ENCODE measurements at regions not wholly inside any gene's neighbourhood (a gene's known extent, or its start where the extent isn't known, plus 50 kb on each side); places are given as distances from the start of the nearest gene placed in this dataset.

- TF ChIP-seq, protein P1, sequence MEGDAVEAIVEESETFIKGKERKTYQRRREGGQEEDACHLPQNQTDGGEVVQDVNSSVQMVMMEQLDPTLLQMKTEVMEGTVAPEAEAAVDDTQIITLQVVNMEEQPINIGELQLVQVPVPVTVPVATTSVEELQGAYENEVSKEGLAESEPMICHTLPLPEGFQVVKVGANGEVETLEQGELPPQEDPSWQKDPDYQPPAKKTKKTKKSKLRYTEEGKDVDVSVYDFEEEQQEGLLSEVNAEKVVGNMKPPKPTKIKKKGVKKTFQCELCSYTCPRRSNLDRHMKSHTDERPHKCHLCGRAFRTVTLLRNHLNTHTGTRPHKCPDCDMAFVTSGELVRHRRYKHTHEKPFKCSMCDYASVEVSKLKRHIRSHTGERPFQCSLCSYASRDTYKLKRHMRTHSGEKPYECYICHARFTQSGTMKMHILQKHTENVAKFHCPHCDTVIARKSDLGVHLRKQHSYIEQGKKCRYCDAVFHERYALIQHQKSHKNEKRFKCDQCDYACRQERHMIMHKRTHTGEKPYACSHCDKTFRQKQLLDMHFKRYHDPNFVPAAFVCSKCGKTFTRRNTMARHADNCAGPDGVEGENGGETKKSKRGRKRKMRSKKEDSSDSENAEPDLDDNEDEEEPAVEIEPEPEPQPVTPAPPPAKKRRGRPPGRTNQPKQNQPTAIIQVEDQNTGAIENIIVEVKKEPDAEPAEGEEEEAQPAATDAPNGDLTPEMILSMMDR (IDR thresholded peaks at IDR 0.05; ENCODE audit: unreplicated experiment) = no peak
- H3K4me3 Mint-ChIP-seq (ENCODE audit: unreplicated experiment) = no peak overlapping the region
- intact Hi-C loops (cut with micrococcal nuclease) = no loop called here
- H3K27ac Mint-ChIP-seq (ENCODE audit: low read depth, unreplicated experiment) = no peak overlapping the region
- no peak for DNase-seq (ENCODE audit: unreplicated experiment)
- ChIA-PET CTCF (interaction anchor here (0.7 kb wide), 1 partner anchor 8 kb away, joined by 3 read pairs; no protein-coding TSS in a partner anchor), POLR2A (interaction anchor here (0.6 to 0.7 kb wide), 2 partner anchors 18 to 224 kb away, joined by 3 read pairs; no protein-coding TSS in a partner anchor)
- no peaks in the 10 kb centered on the region for H3K9me3 Mint-ChIP-seq (ENCODE audit: unreplicated experiment)
- H3K36me3 Mint-ChIP-seq (ENCODE audit: insufficient read depth, unreplicated experiment) = no peaks in the 10 kb centered on the region
- peaks cover 8% of the 10 kb centered on the region for H3K4me1 Mint-ChIP-seq (ENCODE audit: insufficient read depth, unreplicated experiment)
- no TSS peak for BruUV-seq (replicated peaks)
- no peaks in the 10 kb centered on the region for H3K27me3 Mint-ChIP-seq (ENCODE audit: insufficient read depth, unreplicated experiment)
Measured at GRCh38 chr2:107086497-107086896, 200.5 kb upstream of the ST6GAL2 start.

DNA sequence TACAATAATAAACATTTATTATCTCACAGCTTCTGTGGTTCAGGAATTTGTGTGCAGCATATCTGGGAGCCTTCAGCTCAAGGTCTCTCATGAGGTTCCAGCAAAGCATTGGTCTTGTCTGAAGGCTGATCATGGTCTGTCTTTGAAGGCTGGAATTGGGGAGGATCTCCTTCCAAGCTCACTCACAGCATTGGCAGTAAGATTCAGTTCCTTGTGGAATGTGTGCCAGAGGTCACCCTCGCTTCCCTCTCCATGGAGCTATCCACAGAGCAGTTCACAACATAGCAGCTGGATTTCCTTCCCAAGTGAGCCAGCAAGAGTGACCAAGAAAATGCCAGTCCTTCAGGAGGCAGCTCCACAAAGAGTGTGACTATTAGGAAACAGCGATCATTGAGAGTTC lies 202.2 kb upstream of the ST6GAL2 start:
- intact Hi-C loops (cut with micrococcal nuclease) = no loop called here
- H3K9me3 Mint-ChIP-seq (ENCODE audit: unreplicated experiment) = no peaks in the 10 kb centered on the region
- H3K4me3 Mint-ChIP-seq (ENCODE audit: unreplicated experiment) = no peak overlapping the region
- no peak for DNase-seq (ENCODE audit: unreplicated experiment)
- H3K4me1 Mint-ChIP-seq (ENCODE audit: insufficient read depth, unreplicated experiment) = peaks cover 10% of the 10 kb centered on the region
- no peaks in the 10 kb centered on the region for H3K27me3 Mint-ChIP-seq (ENCODE audit: insufficient read depth, unreplicated experiment)
- H3K36me3 Mint-ChIP-seq (ENCODE audit: insufficient read depth, unreplicated experiment) = no peaks in the 10 kb centered on the region
- CTCF ChIA-PET = interaction anchor here (0.7 to 0.9 kb wide), 3 partner anchors 14 to 404 kb away, joined by 3 read pairs; no protein-coding TSS in a partner anchor
- no TSS peak for BruUV-seq (replicated peaks)
- H3K27ac Mint-ChIP-seq (ENCODE audit: low read depth, unreplicated experiment) = no peak overlapping the region
- POLR2A ChIA-PET = no interaction called here
- TF ChIP-seq, protein P1 (IDR thresholded peaks at IDR 0.05; ENCODE audit: unreplicated experiment) = no peak

- no peak overlapping the region for H3K27ac Mint-ChIP-seq (ENCODE audit: low read depth, unreplicated experiment)
- H3K4me3 Mint-ChIP-seq (ENCODE audit: unreplicated experiment) = no peak overlapping the region
- CTCF ChIA-PET = interaction anchor here (0.6 kb wide), 1 partner anchor 113 kb away, joined by 4 read pairs; no protein-coding TSS in a partner anchor
- no peaks in the 10 kb centered on the region for H3K27me3 Mint-ChIP-seq (ENCODE audit: insufficient read depth, unreplicated experiment)
- intact Hi-C loops (cut with micrococcal nuclease) = no loop called here
- H3K4me1 Mint-ChIP-seq (ENCODE audit: insufficient read depth, unreplicated experiment) = peaks cover 10% of the 10 kb centered on the region
- POLR2A ChIA-PET = no interaction called here
- H3K9me3 Mint-ChIP-seq (ENCODE audit: unreplicated experiment) = no peaks in the 10 kb centered on the region
- no peak for DNase-seq (ENCODE audit: unreplicated experiment)
- H3K36me3 Mint-ChIP-seq (ENCODE audit: insufficient read depth, unreplicated experiment) = no peaks in the 10 kb centered on the region
- TF ChIP-seq, protein P1 (IDR thresholded peaks at IDR 0.05; ENCODE audit: unreplicated experiment) = no peak
- BruUV-seq (replicated peaks) = no TSS peak
Measured at GRCh38 chr2:107091163-107091864, 205.3 kb upstream of the ST6GAL2 start.

DNA sequence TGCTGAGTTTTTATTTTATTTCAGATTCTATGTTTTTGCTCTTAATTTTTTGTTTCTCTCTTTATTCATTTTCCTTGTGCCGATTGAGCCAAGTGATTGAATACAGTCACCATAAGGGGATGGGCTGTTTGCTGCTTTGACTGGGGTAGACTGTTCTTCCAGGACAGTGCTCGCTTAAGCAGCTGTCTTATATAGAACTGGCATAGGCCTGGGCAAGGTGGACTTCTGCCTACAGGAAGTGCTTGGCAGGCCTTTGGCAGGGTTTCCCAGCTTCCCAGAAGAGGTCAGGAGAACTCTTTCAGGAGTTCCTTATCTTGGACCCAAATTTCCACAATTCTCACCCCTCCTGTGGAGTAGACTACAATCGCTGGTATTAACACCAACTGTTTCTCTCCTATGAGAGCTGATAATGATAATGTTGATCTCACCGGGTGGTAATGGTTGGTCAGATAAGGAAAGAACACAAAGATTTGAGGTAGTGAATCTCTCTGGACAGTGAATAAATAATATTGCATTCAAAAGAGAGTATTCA lies 207.5 kb upstream of the ST6GAL2 start:
- H3K27me3 Mint-ChIP-seq (ENCODE audit: insufficient read depth, unreplicated experiment) = no peaks in the 10 kb centered on the region
- H3K4me1 Mint-ChIP-seq (ENCODE audit: insufficient read depth, unreplicated experiment) = peaks cover 10% of the 10 kb centered on the region
- TF ChIP-seq, protein P1 (IDR thresholded peaks at IDR 0.05; ENCODE audit: unreplicated experiment) = no peak
- no peak for DNase-seq (ENCODE audit: unreplicated experiment)
- no peaks in the 10 kb centered on the region for H3K36me3 Mint-ChIP-seq (ENCODE audit: insufficient read depth, unreplicated experiment)
- no peak overlapping the region for H3K27ac Mint-ChIP-seq (ENCODE audit: low read depth, unreplicated experiment)
- CTCF ChIA-PET = interaction anchor here (0.6 kb wide), 1 partner anchor 1205 kb away, joined by 3 read pairs; no protein-coding TSS in a partner anchor
- no TSS peak for BruUV-seq (replicated peaks)
- H3K9me3 Mint-ChIP-seq (ENCODE audit: unreplicated experiment) = no peaks in the 10 kb centered on the region
- no peak overlapping the region for H3K4me3 Mint-ChIP-seq (ENCODE audit: unreplicated experiment)
- intact Hi-C loops (cut with micrococcal nuclease) = no loop called here
- POLR2A ChIA-PET = no interaction called here

All from MCF 10A (cell line).